ENCODE measurements at regions not wholly inside any gene's neighbourhood (a gene's known extent, or its start where the extent isn't known, plus 50 kb on each side); places are given as distances from the start of the nearest gene placed in this dataset.

DNA sequence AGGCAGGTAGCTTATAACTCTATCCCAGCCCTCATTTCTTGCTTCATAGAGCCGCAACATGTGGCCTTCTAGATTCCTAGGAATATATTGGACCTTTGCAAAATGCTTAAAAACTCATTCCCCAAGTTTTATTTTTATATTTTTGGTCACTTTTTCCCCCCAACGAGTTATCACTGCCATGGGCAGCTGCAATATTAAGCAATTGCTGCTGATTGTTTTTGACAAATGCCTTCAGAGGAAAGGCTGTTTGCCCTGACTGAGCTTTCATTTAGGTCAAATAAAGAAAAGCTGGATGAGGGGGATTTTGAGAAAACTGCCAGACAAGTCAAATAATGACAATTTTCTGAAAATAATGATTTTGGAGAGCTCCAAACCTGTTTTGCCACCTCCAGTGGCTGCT is 976.9 kb upstream of the MBL2 start:
- DNase-seq (ENCODE audit: low spot score): no peak

GRCh38 chr10:53748319-53748718 is 975.7 kb upstream of the MBL2 start:
- DNase-seq (ENCODE audit: low spot score): no peak

GRCh38 chr10:53744746-53745145 is 972.2 kb upstream of the MBL2 start:
- DNase-seq (ENCODE audit: low spot score): no peak

DNA sequence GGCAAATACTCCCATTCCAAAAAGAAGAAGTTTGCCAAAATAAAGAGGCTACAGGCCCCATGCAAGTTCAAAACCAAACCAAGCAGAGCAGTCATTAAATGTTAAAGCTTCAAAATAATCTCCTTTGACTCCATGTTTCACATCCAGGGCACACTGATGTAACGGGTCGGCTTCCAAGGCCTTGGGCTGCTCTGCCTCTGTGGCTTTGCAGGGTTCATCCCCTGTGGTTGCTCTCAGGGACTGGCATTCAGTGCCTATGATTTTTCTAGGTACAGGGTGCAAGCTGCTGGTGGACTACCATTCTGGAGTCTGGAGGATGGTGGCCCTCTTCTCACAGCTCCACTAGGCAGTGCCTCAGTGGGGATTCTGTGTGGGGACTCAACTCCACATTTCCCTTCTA is 971.6 kb upstream of the MBL2 start:
- no peak for DNase-seq (ENCODE audit: low spot score)

- DNase-seq (ENCODE audit: low spot score): no peak
These were observed 964.5 kb upstream of the MBL2 start for GRCh38 chr10:53737132-53737531.

GRCh38 chr10:53726921-53727320 is 954.3 kb upstream of the MBL2 start:
- no peak for DNase-seq (ENCODE audit: low spot score)

GRCh38 chr10:53724581-53724980 is 952.0 kb upstream of the MBL2 start:
- no peak for DNase-seq (ENCODE audit: low spot score)

DNA sequence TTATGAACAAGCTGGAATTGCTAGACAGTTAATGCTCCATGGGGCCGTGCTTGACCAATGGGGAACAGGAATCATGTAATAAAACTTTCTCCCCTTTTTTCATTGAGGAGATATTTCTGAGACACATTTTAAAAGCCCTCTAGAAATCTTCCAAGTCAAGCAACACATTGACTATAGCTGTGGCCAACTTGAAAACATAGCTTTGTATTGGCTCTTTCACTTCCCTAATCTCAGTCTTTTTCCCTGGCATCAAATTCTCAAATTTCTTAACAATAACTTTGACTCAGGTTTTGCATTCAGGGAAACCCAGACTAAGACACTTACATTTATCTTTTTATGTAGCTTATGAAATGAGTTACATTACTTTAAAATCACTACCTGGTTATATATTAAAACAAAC is 947.1 kb upstream of the MBL2 start:
- no peak for DNase-seq (ENCODE audit: low spot score)

- no peak for DNase-seq (ENCODE audit: low spot score)
These were observed 943.6 kb upstream of the MBL2 start for GRCh38 chr10:53716156-53716555.

GRCh38 chr10:53713431-53713830 is 940.8 kb upstream of the MBL2 start:
- no peak for DNase-seq (ENCODE audit: low spot score)

DNA sequence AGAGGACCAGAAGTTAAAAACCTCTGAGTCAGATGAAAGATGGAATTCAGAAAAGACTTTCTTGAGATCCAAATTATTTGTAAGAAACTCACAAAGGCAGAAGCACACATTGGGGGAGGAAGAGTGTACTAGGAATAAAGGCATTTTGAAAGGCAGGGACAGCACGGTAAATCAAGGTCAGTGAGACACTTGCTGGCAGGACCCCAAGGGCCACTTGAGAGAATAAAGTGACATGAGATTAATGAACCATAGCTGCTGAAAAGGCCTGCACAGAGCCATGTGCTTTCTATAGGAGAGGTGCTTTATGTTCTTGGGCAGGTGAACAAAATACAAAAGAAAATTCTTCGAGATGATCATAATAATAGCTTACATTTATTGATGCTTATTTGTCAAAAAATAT is 929.9 kb upstream of the MBL2 start:
- peak; percentile 60 for DNase-seq (ENCODE audit: low spot score)

GRCh38 chr10:53701213-53701612 is 928.6 kb upstream of the MBL2 start:
- no peak for DNase-seq (ENCODE audit: low spot score)

DNA sequence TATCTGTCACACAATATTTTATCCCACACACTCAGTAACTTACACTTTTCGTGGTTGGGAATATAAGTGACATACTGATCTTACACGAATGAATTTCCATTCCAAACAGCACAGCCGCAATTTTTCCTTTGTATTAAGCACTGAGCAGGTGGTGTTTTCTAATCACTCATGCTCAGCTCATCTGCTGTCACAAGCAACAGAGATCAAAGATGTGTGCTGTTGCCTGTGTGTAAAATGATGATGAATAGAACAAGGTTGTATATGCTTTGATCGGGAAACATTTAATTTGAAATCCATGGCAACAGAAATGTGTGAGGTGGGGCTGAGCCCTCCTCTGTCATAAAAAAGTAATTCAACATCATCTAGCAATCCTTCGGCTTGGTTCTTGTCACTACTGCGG is 927.7 kb upstream of the MBL2 start:
- peak; percentile 89 for DNase-seq (ENCODE audit: low spot score)

DNA sequence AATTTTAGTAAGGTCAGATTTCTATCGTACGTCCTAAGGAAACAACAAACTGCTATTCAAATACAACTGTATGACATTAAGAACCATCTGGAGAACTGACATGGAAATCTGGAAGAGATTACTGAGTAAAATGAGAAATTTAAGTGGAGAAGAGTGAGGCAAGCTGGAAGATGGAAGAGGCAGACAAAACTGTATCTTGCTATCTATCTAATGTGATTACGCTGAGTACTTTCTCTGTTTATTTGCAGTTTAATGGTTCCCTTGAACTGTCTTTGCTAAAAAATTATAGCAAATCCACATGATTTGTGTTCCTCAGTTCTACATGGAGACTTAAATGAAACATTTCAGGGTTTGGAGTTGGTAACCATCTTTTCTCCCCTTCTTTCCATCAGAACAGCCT is 927.1 kb upstream of the MBL2 start:
- DNase-seq (ENCODE audit: low spot score): peak; percentile 99

GRCh38 chr10:53699231-53699630 is 926.6 kb upstream of the MBL2 start:
- DNase-seq (ENCODE audit: low spot score): peak; percentile 93

GRCh38 chr10:53697038-53697437 is 924.5 kb upstream of the MBL2 start:
- no peak for DNase-seq (ENCODE audit: low spot score)

GRCh38 chr10:53690524-53691240 is 918.1 kb upstream of the MBL2 start:
- peak; percentile 93 for DNase-seq (ENCODE audit: low spot score)

GRCh38 chr10:53687800-53688199 is 915.2 kb upstream of the MBL2 start:
- DNase-seq (ENCODE audit: low spot score): no peak

GRCh38 chr10:53682885-53683284 is 910.3 kb upstream of the MBL2 start:
- no peak for DNase-seq (ENCODE audit: low spot score)

- DNase-seq (ENCODE audit: low spot score): no peak
These were observed 909.9 kb upstream of the MBL2 start for GRCh38 chr10:53682458-53682857.

DNA sequence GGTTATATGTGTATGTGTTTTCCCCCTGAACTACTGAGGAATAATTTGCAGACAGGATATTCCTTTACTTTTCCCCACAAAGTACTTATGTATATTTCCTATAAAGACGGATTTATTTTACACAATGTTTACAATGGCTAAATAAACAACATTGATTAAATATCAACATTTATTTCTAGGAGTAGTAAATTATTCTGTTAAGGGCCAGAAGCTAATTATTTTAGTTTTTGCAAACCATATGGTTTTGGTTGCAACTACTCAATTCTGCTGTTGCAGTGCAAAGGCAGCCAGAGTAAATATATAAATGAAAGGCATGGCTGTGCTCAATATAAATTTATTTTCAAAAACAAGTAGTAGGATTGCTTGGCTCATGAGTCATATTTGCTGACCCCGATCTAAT is 907.1 kb upstream of the MBL2 start:
- no peak for DNase-seq (ENCODE audit: low spot score)

DNA sequence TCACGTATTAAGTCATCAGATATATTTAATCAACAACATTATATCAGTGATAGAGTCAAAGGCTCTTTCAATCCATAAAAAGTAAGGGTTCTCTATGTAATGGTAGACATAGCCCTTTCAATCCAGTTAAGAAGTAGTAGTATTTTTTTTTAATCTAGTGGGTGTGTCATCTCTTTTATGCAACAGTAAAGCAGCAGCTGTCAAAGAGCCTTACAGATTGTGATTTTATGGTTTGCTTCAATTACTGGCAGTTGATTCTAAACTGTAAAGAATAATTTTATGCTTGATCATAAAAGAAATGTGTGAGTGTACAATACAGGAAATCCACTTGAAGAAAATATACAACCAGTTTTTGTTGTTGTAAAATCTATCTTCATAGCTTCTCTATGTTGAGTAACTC is 902.6 kb upstream of the MBL2 start:
- no peak for DNase-seq (ENCODE audit: low spot score)

DNA sequence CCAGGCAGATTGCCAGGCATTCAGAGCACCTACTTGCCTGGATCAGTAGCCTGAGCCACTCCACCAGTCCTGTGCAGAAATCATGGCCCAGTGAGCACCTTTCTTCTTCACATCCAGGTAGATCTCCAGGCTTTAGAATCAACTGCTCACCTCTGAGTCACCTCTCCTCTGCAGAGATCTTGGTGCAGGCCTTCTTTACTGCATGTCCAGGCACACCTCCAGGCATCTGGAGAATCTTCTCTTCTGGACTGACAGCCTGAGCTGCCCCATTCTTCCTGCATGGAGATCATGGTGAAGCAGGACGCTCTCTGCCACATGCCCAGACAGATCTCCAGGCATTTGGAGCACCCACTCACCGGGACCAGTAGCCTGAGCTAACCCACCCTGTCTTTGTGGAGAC is 894.5 kb upstream of the MBL2 start:
- DNase-seq (ENCODE audit: low spot score): no peak

All from SK-N-DZ (cell line).